IMR-90 (cell line): ENCODE measurements at regions not wholly inside any gene's neighbourhood (a gene's known extent, or its start where the extent isn't known, plus 50 kb on each side); places are given as distances from the start of the nearest gene placed in this dataset.

ENCODE experiments used
- ATAC-seq: fragments of 200-7000 bp; cut with Tn5 transposase; 2 replicates; pipeline ENCODE4 v1.9.1; 2020; ENCODE audit warnings: low read depth, mild to moderate bottlenecking, moderate library complexity
- BruUV-seq: library from RNA; stranded (reverse); fragments of 400-500 nt; replicated peaks from 2 replicates; lab custom pipeline; 2021; lab: Mats Ljungman, UMichigan
- CTCF ChIA-PET: fragments of 300-600 bp; formaldehyde crosslinking; extraction: SDS; loops from one replicate; lab custom pipeline; 2021; ENCODE audit warnings: antibody characterized with exemption; lab: Yijun Ruan, JAX
- POLR2A ChIA-PET: fragments of 300-600 bp; sonication (Branson Sonifier 250); formaldehyde crosslinking; loops from one replicate; lab custom pipeline; 2022; ENCODE audit warnings: antibody characterized with exemption; ENCODE audit not compliant: unreplicated experiment; lab: Charles Lee
- DNase-seq: peaks from one replicate; pipeline ENCODE4 v3.0.0; 2013
- H2AFZ ChIP-seq: replicated peaks from 2 replicates; pipeline ENCODE3; 2013; ENCODE audit warnings: low read length, mild to moderate bottlenecking; ENCODE audit not compliant: poor library complexity
- H2AK5ac ChIP-seq: 2 replicates; pipeline ENCODE4 v1.6.1; 2013; ENCODE audit warnings: low read depth, low read length, inconsistent platforms
- H2AK9ac ChIP-seq: replicated peaks from 2 replicates; pipeline ENCODE3; 2013; ENCODE audit warnings: mild to moderate bottlenecking, low read depth, low read length, moderate library complexity; ENCODE audit not compliant: poor library complexity
- H2BK120ac ChIP-seq: 2 replicates; pipeline ENCODE4 v1.6.1; 2013; ENCODE audit warnings: low read depth, low read length, inconsistent platforms
- H2BK15ac ChIP-seq: 3 replicates; pipeline ENCODE4 v1.6.1; 2013; ENCODE audit warnings: low read depth, low read length, inconsistent platforms
- H2BK20ac ChIP-seq: 2 replicates; pipeline ENCODE4 v1.6.1; 2013; ENCODE audit warnings: low read depth, mild to moderate bottlenecking, inconsistent platforms, low read length, moderate library complexity
- H2BK5ac ChIP-seq: 2 replicates; pipeline ENCODE4 v1.6.1; 2013; ENCODE audit warnings: mild to moderate bottlenecking, low read depth, low read length, inconsistent platforms; ENCODE audit not compliant: poor library complexity, severe bottlenecking
- H3K14ac ChIP-seq: replicated peaks from 2 replicates; pipeline ENCODE4 v1.6.1; 2013; ENCODE audit warnings: low read depth, low read length, inconsistent platforms
- H3K18ac ChIP-seq: 2 replicates; pipeline ENCODE4 v1.6.1; 2013; ENCODE audit warnings: low read depth, low read length, control low read depth
- H3K23ac ChIP-seq: 2 replicates; pipeline ENCODE4 v1.6.1; 2013; ENCODE audit warnings: low read depth, low read length, inconsistent platforms
- H3K27ac ChIP-seq: 2 replicates; pipeline ENCODE4 v1.5.1; 2013; ENCODE audit warnings: mild to moderate bottlenecking, control low read depth, low read length; ENCODE audit not compliant: insufficient read depth
- H3K27me3 ChIP-seq: 2 replicates; pipeline ENCODE4 v1.6.1; 2013; ENCODE audit warnings: low read length; ENCODE audit not compliant: control insufficient read depth, insufficient read depth
- H3K36me3 ChIP-seq: 2 replicates; pipeline ENCODE4 v1.6.1; 2013; ENCODE audit warnings: low read length, mixed read lengths; ENCODE audit not compliant: control insufficient read depth, insufficient read depth
- H3K4ac ChIP-seq: 2 replicates; pipeline ENCODE4 v1.6.1; 2013; ENCODE audit warnings: low read depth, low read length, inconsistent platforms
- H3K4me1 ChIP-seq: 2 replicates; pipeline ENCODE4 v1.6.1; 2013; ENCODE audit warnings: low read length, mixed read lengths; ENCODE audit not compliant: control insufficient read depth, insufficient read depth
- H3K4me2 ChIP-seq: 2 replicates; pipeline ENCODE4 v1.6.1; 2013; ENCODE audit warnings: low read depth, mild to moderate bottlenecking, control low read depth, low read length, moderate library complexity
- H3K4me3 ChIP-seq: 2 replicates; pipeline ENCODE4 v1.5.1; 2013; ENCODE audit warnings: low read depth, mild to moderate bottlenecking, control low read depth, low read length, moderate library complexity; ENCODE audit not compliant: insufficient read depth
- H3K56ac ChIP-seq: 2 replicates; pipeline ENCODE4 v1.6.1; 2013; ENCODE audit warnings: low read length, inconsistent platforms; ENCODE audit not compliant: insufficient read depth; ENCODE audit errors: extremely low read depth
- H3K79me1 ChIP-seq, 2 experiments: 2 replicates each; pipeline ENCODE4 v1.6.1; 2013; ENCODE audit warnings: low read length in 2 of 2, inconsistent platforms in 1 of 2, low read depth in 1 of 2
- H3K9ac ChIP-seq: 2 replicates; pipeline ENCODE4 v1.6.1; 2013; ENCODE audit warnings: low read depth, low read length, control low read depth
- H3K9me1 ChIP-seq: 2 replicates; pipeline ENCODE4 v1.6.1; 2013; ENCODE audit warnings: low read length, inconsistent platforms; ENCODE audit not compliant: insufficient read depth
- H3K9me3 ChIP-seq: 2 replicates; pipeline ENCODE4 v1.6.1; 2013; ENCODE audit warnings: low read length; ENCODE audit not compliant: control insufficient read depth, insufficient read depth
- H4K20me1 ChIP-seq: 2 replicates; pipeline ENCODE4 v1.6.1; 2013; ENCODE audit warnings: low read length, inconsistent platforms; ENCODE audit not compliant: insufficient read depth
- H4K5ac ChIP-seq: 2 replicates; pipeline ENCODE4 v1.6.1; 2013; ENCODE audit warnings: mild to moderate bottlenecking, low read depth, low read length, control low read depth
- H4K8ac ChIP-seq, 2 experiments: 2 replicates each; pipeline ENCODE4 v1.6.1; 2013; ENCODE audit warnings: low read depth in 2 of 2, low read length in 2 of 2, control low read depth in 1 of 2, inconsistent platforms in 1 of 2
- H4K91ac ChIP-seq: 2 replicates; pipeline ENCODE4 v1.6.1; 2013; ENCODE audit warnings: low read depth, low read length, inconsistent platforms; ENCODE audit not compliant: insufficient read depth
- CHD1 ChIP-seq: IDR thresholded peaks from 2 replicates; pipeline ENCODE4 v1.6.1; 2012; ENCODE audit warnings: low read depth, low read length, improper control_type of control experiment
- ELK1 ChIP-seq: fragments of 150-350 bp; IDR thresholded peaks from 2 replicates; pipeline ENCODE4 v1.6.1; 2016; ENCODE audit warnings: low read depth, mild to moderate bottlenecking, low read length, moderate library complexity, borderline replicate concordance
- MXI1 ChIP-seq: IDR thresholded peaks from 2 replicates; pipeline ENCODE4 v1.6.1; 2012; ENCODE audit warnings: low read depth, mild to moderate bottlenecking, low read length, moderate library complexity, borderline replicate concordance
- NFE2L2 ChIP-seq: fragments of 150-350 bp; IDR thresholded peaks from 2 replicates; pipeline ENCODE4 v1.6.1; 2016; ENCODE audit warnings: low read depth, mild to moderate bottlenecking, low read length
- RFX5 ChIP-seq: IDR thresholded peaks from 2 replicates; pipeline ENCODE4 v1.8.0; 2012; ENCODE audit warnings: low read depth, mild to moderate bottlenecking, low read length, moderate library complexity
- dilution Hi-C: fragments of 300-500 bp; cut with HindIII; formaldehyde crosslinking; loops from one replicate; pipeline ENCODE4 v1.14.3; 2018; ENCODE audit warnings: low sequenced_read_pairs; ENCODE audit not compliant: unreplicated experiment
- in situ Hi-C: fragments of 300-500 bp; cut with MboI; formaldehyde crosslinking; loops from 3 replicates; pipeline ENCODE4 v1.14.3; 2019; ENCODE audit warnings: low sequenced_read_pairs, inconsistent platforms, mixed read lengths
- intact Hi-C: fragments of 100-400 bp; cut with micrococcal nuclease; formaldehyde crosslinking; loops from 2 replicates; pipeline ENCODE4 v1.10.0; 2022

GRCh38 chr4:100246697-100247096 is 56.4 kb upstream of the DDIT4L start:
- no peak overlapping the region for H4K5ac ChIP-seq
- ChIA-PET POLR2A (no interaction called here), CTCF (no interaction called here)
- no peak overlapping the region for H4K91ac ChIP-seq
- H3K14ac ChIP-seq: no peak overlapping the region
- no peak overlapping the region for H4K8ac ChIP-seq
- no peak overlapping the region for H3K4me3 ChIP-seq
- H3K9me1 ChIP-seq: no peaks in the 10 kb centered on the region
- H3K9ac ChIP-seq: no peak overlapping the region
- TF ChIP-seq MXI1: no peak
- no peak for TF ChIP-seq RFX5
- no peak for TF ChIP-seq ELK1
- TF ChIP-seq NFE2L2: no peak
- no peak for TF ChIP-seq CHD1
- no peak overlapping the region for H2AK9ac ChIP-seq
- H3K23ac ChIP-seq: no peak overlapping the region
- no peak overlapping the region for H2AFZ ChIP-seq
- no peak for DNase-seq
- no peak overlapping the region for H3K56ac ChIP-seq
- H3K4me1 ChIP-seq: no peaks in the 10 kb centered on the region
- no peaks in the 10 kb centered on the region for H3K9me3 ChIP-seq
- no peak overlapping the region for H2BK15ac ChIP-seq
- H3K18ac ChIP-seq: no peak overlapping the region
- no peak overlapping the region for H3K4ac ChIP-seq
- no peaks in the 10 kb centered on the region for H3K79me1 ChIP-seq
- H3K27me3 ChIP-seq: no peaks in the 10 kb centered on the region
- in situ Hi-C loops: loop anchor here (25.0 kb wide), 1 partner anchor 109 kb away; no protein-coding TSS in a partner anchor
- no peaks in the 10 kb centered on the region for H4K20me1 ChIP-seq
- H3K36me3 ChIP-seq: no peaks in the 10 kb centered on the region
- intact Hi-C loops: no loop called here
- no peak overlapping the region for H2BK20ac ChIP-seq
- H2BK5ac ChIP-seq: no peak overlapping the region
- no peak for ATAC-seq
- dilution Hi-C loops: no loop called here
- H2AK5ac ChIP-seq: no peak overlapping the region
- no peak overlapping the region for H2BK120ac ChIP-seq
- no TSS peak for BruUV-seq
- no peak overlapping the region for H3K4me2 ChIP-seq
- no peak overlapping the region for H3K27ac ChIP-seq
